PC-9 (cell line): ENCODE measurements at regions not wholly inside any gene's neighbourhood (a gene's known extent, or its start where the extent isn't known, plus 50 kb on each side); places are given as distances from the start of the nearest gene placed in this dataset.

Experiments
- BruUV-seq: library from RNA; stranded (reverse); fragments of 400-500 nt; replicated peaks from 2 replicates; lab custom pipeline; 2021; lab: Mats Ljungman, UMichigan
- CTCF ChIA-PET: fragments of 300-600 bp; sonication (Branson Sonifier 250); formaldehyde crosslinking; loops from one replicate; lab custom pipeline; 2022; ENCODE audit warnings: antibody characterized with exemption; lab: Charles Lee
- POLR2A ChIA-PET: fragments of 300-600 bp; sonication (Branson Sonifier 250); formaldehyde crosslinking; loops from one replicate; lab custom pipeline; 2022; ENCODE audit warnings: antibody characterized with exemption; ENCODE audit not compliant: unreplicated experiment; lab: Charles Lee
- DNase-seq, 2 experiments: peaks; one replicate each; pipeline versions ENCODE4 v3.0.0 to v3.0.0-alpha.2; 2015 to 2022; ENCODE audit warnings: mixed read lengths in 1 of 2
- H2AFZ ChIP-seq: fragments of 200-600 bp; sonication (generic); 2 replicates; pipeline ENCODE4 v1.8.1; 2017; ENCODE audit warnings: antibody characterized with exemption
- H3F3A ChIP-seq: fragments of 200-600 bp; sonication (generic); 2 replicates; pipeline ENCODE4 v1.8.1; 2017; ENCODE audit warnings: antibody characterized with exemption, mild to moderate bottlenecking, low read depth; ENCODE audit not compliant: insufficient read depth
- H3K27ac ChIP-seq: fragments of 200-600 bp; sonication (generic); 2 replicates; pipeline ENCODE4 v1.6.1; 2016; ENCODE audit warnings: mixed run types
- H3K27me3 ChIP-seq: fragments of 200-600 bp; sonication (generic); 2 replicates; pipeline ENCODE4 v1.6.1; 2016; ENCODE audit warnings: low read depth, mixed run types; ENCODE audit not compliant: insufficient read depth
- H3K36me3 ChIP-seq: fragments of 200-600 bp; sonication (generic); 2 replicates; pipeline ENCODE4 v1.6.1; 2016; ENCODE audit warnings: low read depth, mixed run types
- H3K4me1 ChIP-seq: fragments of 200-600 bp; sonication (generic); replicated peaks from 2 replicates; pipeline ENCODE4 v1.6.1; 2016; ENCODE audit warnings: mixed run types; ENCODE audit not compliant: insufficient read depth
- H3K4me2 ChIP-seq: fragments of 200-600 bp; sonication (generic); 2 replicates; pipeline ENCODE4 v1.6.1; 2017; ENCODE audit warnings: mixed run types
- H3K4me3 ChIP-seq: fragments of 200-600 bp; sonication (generic); 2 replicates; pipeline ENCODE4 v1.6.1; 2016; ENCODE audit warnings: mixed run types
- H3K79me2 ChIP-seq: fragments of 200-600 bp; sonication (generic); 2 replicates; pipeline ENCODE4 v1.6.1; 2017; ENCODE audit warnings: low read depth, mixed run types
- H3K9me2 ChIP-seq: fragments of 200-600 bp; sonication (generic); 2 replicates; pipeline ENCODE4 v1.8.1; 2017; ENCODE audit warnings: mild to moderate bottlenecking; ENCODE audit not compliant: insufficient read depth
- H3K9me3 ChIP-seq: fragments of 200-600 bp; sonication (generic); 2 replicates; pipeline ENCODE4 v1.8.1; 2016; ENCODE audit warnings: low read depth; ENCODE audit not compliant: insufficient read depth
- H4K20me1 ChIP-seq: fragments of 200-600 bp; sonication (generic); 2 replicates; pipeline ENCODE4 v1.8.1; 2017; ENCODE audit not compliant: insufficient read depth
- EZH2 ChIP-seq: fragments of 200-600 bp; sonication (generic); IDR thresholded peaks from 2 replicates; pipeline ENCODE4 v1.8.0; 2017; ENCODE audit warnings: antibody characterized with exemption, low read depth
- intact Hi-C: fragments of 100-400 bp; cut with micrococcal nuclease; formaldehyde crosslinking; loops from one replicate; pipeline ENCODE4 v1.10.0; 2022; ENCODE audit not compliant: unreplicated experiment
- TF ChIP-seq, protein P1 (sequence below): fragments of 200-600 bp; sonication (generic); conservative IDR thresholded peaks from 2 replicates; pipeline ENCODE4 v1.6.1; 2017; ENCODE audit warnings: mixed run types, antibody characterized with exemption, mild to moderate bottlenecking, moderate library complexity

DNA sequence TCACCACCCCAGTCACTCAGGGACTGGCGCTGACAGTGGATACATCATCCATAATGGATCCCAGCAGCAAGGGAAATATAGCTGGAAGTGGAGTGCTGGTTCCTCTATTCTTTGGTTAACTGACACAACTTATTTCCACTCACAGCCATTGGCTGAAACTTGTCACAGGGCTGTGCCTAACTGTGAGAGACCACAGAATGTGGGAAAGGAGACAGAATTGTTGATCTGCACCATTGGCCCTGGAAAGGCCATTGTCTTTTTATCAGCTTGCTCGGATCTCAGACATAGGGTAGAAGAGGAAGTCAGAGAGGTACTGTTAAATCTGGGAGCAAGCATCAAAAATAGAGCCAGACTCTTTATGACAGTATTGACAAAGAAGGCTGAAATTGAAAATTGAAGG lies 451.3 kb downstream of the AJAP1 start:
- no peaks in the 10 kb centered on the region for H3K9me2 ChIP-seq
- no peak overlapping the region for H3K4me3 ChIP-seq
- no peak for DNase-seq
- no peak overlapping the region for H3K4me2 ChIP-seq
- no peak for TF ChIP-seq EZH2
- TF ChIP-seq, protein P1, sequence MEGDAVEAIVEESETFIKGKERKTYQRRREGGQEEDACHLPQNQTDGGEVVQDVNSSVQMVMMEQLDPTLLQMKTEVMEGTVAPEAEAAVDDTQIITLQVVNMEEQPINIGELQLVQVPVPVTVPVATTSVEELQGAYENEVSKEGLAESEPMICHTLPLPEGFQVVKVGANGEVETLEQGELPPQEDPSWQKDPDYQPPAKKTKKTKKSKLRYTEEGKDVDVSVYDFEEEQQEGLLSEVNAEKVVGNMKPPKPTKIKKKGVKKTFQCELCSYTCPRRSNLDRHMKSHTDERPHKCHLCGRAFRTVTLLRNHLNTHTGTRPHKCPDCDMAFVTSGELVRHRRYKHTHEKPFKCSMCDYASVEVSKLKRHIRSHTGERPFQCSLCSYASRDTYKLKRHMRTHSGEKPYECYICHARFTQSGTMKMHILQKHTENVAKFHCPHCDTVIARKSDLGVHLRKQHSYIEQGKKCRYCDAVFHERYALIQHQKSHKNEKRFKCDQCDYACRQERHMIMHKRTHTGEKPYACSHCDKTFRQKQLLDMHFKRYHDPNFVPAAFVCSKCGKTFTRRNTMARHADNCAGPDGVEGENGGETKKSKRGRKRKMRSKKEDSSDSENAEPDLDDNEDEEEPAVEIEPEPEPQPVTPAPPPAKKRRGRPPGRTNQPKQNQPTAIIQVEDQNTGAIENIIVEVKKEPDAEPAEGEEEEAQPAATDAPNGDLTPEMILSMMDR: no peak
- ChIA-PET CTCF (no interaction called here), POLR2A (no interaction called here)
- peaks cover 3% of the 10 kb centered on the region; the same call in 1 of the 2 replicates for H3K27me3 ChIP-seq
- H3K4me1 ChIP-seq: no peaks in the 10 kb centered on the region
- BruUV-seq: no TSS peak
- H3F3A ChIP-seq: no peaks in the 10 kb centered on the region
- H4K20me1 ChIP-seq: no peaks in the 10 kb centered on the region
- H2AFZ ChIP-seq: no peak overlapping the region
- intact Hi-C loops: no loop called here
- H3K79me2 ChIP-seq: no peaks in the 10 kb centered on the region
- H3K36me3 ChIP-seq: no peaks in the 10 kb centered on the region
- H3K9me3 ChIP-seq: no peaks in the 10 kb centered on the region
- no peak overlapping the region for H3K27ac ChIP-seq

DNA sequence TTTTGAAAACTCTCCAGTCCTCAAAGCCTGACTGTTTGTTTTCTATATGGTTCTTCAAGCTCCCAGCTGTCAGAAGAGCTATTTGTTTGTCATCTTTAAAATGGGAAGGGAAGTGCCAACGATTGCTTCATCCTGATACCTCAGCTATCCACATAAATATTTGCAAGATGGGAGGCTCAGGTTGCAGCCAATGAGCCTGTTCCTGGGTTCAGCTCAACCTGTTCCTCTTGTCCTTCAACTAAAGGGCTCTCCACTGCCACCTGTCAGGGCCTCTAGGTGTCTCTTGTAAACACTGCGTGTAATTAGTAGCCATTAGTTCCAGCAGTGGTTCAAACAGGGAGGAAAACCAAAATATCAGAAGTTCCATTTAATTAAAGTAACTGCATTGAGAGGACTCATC lies 445.1 kb downstream of the AJAP1 start:
- H3K27me3 ChIP-seq: no peaks in the 10 kb centered on the region; the same call in 1 of the 2 replicates
- no peak overlapping the region for H3K4me3 ChIP-seq
- H3K9me3 ChIP-seq: no peaks in the 10 kb centered on the region
- no TSS peak for BruUV-seq
- ChIA-PET CTCF (interaction anchor here (0.6 kb wide), 1 partner anchor 1769 kb away, joined by 3 read pairs; no protein-coding TSS in a partner anchor), POLR2A (no interaction called here)
- H3K9me2 ChIP-seq: no peaks in the 10 kb centered on the region
- H3K27ac ChIP-seq: no peak overlapping the region
- H3K4me1 ChIP-seq: no peaks in the 10 kb centered on the region
- intact Hi-C loops: no loop called here
- H3K36me3 ChIP-seq: no peaks in the 10 kb centered on the region
- peak in 1 of 2 experiments; percentile 0 for DNase-seq
- H4K20me1 ChIP-seq: no peaks in the 10 kb centered on the region
- no peaks in the 10 kb centered on the region for H3F3A ChIP-seq
- no peak overlapping the region for H3K4me2 ChIP-seq
- no peak overlapping the region for H2AFZ ChIP-seq
- no peaks in the 10 kb centered on the region for H3K79me2 ChIP-seq
- no peak for TF ChIP-seq EZH2
- TF ChIP-seq, protein P1: no peak

DNA sequence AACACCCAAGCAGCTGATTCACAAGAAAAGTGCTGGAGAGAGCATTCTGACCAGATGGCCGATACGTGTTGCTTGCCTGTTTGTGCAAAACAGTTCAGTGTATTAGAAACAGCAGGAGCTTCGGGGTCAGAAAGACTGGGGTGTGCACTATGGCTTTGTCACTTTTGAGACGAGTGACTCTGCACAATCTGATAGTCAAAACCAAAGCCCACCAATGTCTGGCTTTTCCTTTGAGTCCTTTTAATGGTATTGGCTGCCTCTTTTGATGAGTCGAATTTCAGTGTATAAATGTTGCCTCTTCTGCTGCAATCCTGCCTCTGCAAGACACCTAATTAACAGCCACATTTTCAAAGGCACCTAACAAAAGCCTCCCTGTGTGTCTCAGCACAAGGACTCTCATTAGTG lies 444.6 kb downstream of the AJAP1 start:
- no TSS peak for BruUV-seq
- no peaks in the 10 kb centered on the region for H3K4me1 ChIP-seq
- no peak for DNase-seq
- H3K9me2 ChIP-seq: no peaks in the 10 kb centered on the region
- H3K4me2 ChIP-seq: no peak overlapping the region
- no peak overlapping the region for H3K4me3 ChIP-seq
- intact Hi-C loops: no loop called here
- no peaks in the 10 kb centered on the region for H3K9me3 ChIP-seq
- no peaks in the 10 kb centered on the region for H3K36me3 ChIP-seq
- H4K20me1 ChIP-seq: no peaks in the 10 kb centered on the region
- no peaks in the 10 kb centered on the region; the same call in 1 of the 2 replicates for H3K27me3 ChIP-seq
- no peak overlapping the region for H2AFZ ChIP-seq
- H3K79me2 ChIP-seq: no peaks in the 10 kb centered on the region
- no peaks in the 10 kb centered on the region for H3F3A ChIP-seq
- ChIA-PET CTCF (interaction anchor here (0.6 kb wide), 1 partner anchor 1769 kb away, joined by 3 read pairs; no protein-coding TSS in a partner anchor), POLR2A (no interaction called here)
- TF ChIP-seq EZH2: no peak
- TF ChIP-seq, protein P1: no peak
- H3K27ac ChIP-seq: no peak overlapping the region
